ENCODE measurements at regions not wholly inside any gene's neighbourhood (a gene's known extent, or its start where the extent isn't known, plus 50 kb on each side); places are given as distances from the start of the nearest gene placed in this dataset.
"Not testable (repeated sequence)": the region's sequence is repeated elsewhere in the genome, so short reads cannot be mapped to it uniquely, and the experiment has no call there.

DNA sequence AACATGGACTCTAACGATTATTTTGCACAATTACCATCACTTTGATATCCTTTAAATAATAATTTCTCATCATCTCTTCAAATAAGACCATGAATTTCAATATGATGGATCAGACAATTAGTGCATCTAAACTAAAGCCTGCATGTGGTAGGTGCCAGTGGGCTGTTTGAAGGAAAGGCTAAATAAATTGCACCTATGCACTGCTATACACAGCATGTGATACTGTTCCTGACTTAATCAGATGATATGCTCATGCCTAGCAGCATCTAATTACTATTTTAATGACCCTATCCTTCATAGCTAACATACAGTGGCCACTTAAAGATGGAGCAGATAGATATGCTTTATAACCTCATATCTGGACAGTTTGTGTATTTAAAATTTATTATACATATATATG lies 731.6 kb upstream of the MANEA start:
- Histone ChIP-seq H3K4me1 (no peaks in the 10 kb centered on the region), H3K4me3 (ENCODE audit: low read depth, low read length) (no peak overlapping the region), H3K9me3 (no peaks in the 10 kb centered on the region), H3K27me3 (no peaks in the 10 kb centered on the region), H3K36me3 (no peaks in the 10 kb centered on the region)
- no peak for DNase-seq
- TF ChIP-seq, protein P1, sequence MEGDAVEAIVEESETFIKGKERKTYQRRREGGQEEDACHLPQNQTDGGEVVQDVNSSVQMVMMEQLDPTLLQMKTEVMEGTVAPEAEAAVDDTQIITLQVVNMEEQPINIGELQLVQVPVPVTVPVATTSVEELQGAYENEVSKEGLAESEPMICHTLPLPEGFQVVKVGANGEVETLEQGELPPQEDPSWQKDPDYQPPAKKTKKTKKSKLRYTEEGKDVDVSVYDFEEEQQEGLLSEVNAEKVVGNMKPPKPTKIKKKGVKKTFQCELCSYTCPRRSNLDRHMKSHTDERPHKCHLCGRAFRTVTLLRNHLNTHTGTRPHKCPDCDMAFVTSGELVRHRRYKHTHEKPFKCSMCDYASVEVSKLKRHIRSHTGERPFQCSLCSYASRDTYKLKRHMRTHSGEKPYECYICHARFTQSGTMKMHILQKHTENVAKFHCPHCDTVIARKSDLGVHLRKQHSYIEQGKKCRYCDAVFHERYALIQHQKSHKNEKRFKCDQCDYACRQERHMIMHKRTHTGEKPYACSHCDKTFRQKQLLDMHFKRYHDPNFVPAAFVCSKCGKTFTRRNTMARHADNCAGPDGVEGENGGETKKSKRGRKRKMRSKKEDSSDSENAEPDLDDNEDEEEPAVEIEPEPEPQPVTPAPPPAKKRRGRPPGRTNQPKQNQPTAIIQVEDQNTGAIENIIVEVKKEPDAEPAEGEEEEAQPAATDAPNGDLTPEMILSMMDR (IDR thresholded peaks at IDR 0.05; ENCODE audit: low read depth, low read length): no peak

DNA sequence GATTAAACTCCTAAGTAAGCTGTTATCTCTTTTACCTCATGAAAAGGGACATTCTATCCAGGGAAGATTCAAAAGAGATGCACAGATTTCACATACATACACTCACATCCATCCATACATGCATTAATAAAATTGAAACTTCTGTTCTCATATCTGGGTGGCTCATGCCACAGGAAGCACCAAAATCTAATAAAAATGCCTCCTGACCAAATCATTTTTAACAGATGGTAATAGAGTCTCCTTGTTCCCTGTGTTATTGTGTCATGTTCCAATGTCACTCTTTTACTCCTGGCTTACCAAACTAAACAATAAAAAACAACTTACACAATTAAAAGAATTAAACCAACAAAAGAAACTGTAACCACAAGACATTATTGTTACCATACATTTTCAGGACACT lies 742.1 kb upstream of the MANEA start:
- H3K4me3 ChIP-seq (ENCODE audit: low read depth, low read length): no peak overlapping the region
- no peaks in the 10 kb centered on the region for H3K9me3 ChIP-seq
- no peaks in the 10 kb centered on the region for H3K4me1 ChIP-seq
- no peak for DNase-seq
- no peaks in the 10 kb centered on the region for H3K27me3 ChIP-seq
- TF ChIP-seq, protein P1 (IDR thresholded peaks at IDR 0.05; ENCODE audit: low read depth, low read length): no peak
- no peaks in the 10 kb centered on the region for H3K36me3 ChIP-seq

DNA sequence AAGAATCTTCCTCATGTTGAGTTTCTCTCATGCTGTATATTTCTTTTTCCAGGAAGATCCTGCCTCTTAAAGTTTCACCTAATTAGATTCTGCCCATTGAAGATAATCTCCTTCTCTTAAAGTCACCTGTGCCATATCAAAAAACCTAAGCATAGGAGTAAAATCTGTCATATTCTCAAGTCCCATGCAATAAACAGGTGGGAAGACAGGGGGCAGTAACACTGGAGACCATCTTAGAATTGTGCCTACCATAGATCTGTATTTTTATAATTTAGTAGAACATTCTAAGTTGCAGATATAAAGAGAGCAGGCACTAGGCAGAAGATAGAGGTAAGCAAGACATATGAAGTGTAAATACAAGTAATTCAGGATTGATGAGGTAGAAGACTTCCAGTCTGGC lies 763.5 kb upstream of the MANEA start:
- Histone ChIP-seq H3K4me1 (no peaks in the 10 kb centered on the region), H3K9me3 (no peaks in the 10 kb centered on the region), H3K36me3 (no peaks in the 10 kb centered on the region), H3K4me3 (ENCODE audit: low read depth, low read length) (no peak overlapping the region), H3K27me3 (no peaks in the 10 kb centered on the region)
- no peak for DNase-seq
- TF ChIP-seq, protein P1 (IDR thresholded peaks at IDR 0.05; ENCODE audit: low read depth, low read length): 0 out of 2 replicates have a peak, but pooled peaks have one; percentile 5

DNA sequence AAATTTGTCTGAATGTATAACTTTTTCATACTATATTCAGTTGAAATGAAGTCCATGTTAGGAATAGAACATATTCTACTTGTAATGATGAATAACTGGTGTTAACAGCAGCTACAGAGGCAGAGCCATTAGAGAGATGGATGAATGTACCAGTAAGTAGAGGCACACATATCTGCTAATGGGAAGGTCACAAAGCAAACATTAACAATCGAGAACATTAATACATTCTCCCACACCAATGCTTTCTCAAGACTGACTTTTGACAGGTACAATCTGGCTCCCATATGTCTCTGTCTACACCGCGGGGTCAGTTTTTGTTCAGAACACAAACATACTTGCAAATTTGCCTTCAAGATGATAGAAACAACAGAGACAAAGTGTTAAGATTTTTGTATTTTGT lies 776.0 kb upstream of the MANEA start:
- Histone ChIP-seq H3K4me1 (no peaks in the 10 kb centered on the region), H3K27me3 (no peaks in the 10 kb centered on the region), H3K9me3 (no peaks in the 10 kb centered on the region), H3K4me3 (ENCODE audit: low read depth, low read length) (no peak overlapping the region), H3K36me3 (no peaks in the 10 kb centered on the region)
- DNase-seq: no peak
- TF ChIP-seq, protein P1 (IDR thresholded peaks at IDR 0.05; ENCODE audit: low read depth, low read length): no peak

DNA sequence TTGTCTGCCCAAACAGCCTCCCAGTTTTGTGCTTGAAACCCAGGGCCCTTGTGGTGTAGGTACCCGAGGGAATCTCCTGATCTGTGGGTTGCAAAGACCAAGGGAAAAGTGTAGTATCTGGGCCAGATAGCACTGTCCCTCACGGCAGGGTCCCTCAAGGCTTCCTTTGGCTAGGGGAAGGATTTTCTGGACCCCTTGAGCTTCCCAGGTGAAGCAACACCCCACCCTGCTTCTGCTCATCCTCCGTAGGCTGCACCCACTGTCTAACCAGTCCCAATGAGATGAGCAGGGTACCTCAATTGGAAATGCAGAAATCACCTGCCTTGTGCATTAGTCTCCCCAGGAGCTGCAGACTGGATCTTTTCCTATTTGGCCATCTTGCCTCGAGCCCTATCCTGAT lies 791.8 kb upstream of the MANEA start:
- DNase-seq: no peak
- Histone ChIP-seq H3K27me3 (no peaks in the 10 kb centered on the region), H3K9me3 (no peaks in the 10 kb centered on the region), H3K36me3 (no peaks in the 10 kb centered on the region), H3K4me3 (ENCODE audit: low read depth, low read length) (no peak overlapping the region), H3K4me1 (no peaks in the 10 kb centered on the region)
- TF ChIP-seq, protein P1 (IDR thresholded peaks at IDR 0.05; ENCODE audit: low read depth, low read length): no peak

DNA sequence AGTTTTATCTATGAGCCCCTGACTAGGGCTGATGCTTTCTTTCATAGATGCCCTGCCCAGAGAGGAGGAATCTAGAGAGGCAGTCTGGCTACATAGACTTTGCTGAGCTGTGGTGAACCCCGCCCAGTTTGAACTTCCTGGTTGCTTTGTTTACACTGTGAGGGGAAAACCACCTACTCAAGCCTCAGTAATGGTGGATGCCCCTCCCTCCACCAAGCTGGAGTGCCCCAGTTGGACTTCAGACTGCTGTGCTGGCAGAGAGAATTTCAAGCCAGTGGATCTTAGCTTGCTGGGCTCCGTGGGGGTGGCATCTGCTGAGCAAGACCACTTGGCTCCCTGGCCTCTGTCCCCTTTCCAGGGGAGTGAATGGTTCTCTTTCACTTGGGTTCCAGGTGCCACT lies 792.3 kb upstream of the MANEA start:
- H3K4me3 ChIP-seq (ENCODE audit: low read depth, low read length); H3K4me1 ChIP-seq; H3K27me3 ChIP-seq; DNase-seq; H3K36me3 ChIP-seq; H3K9me3 ChIP-seq: not testable (repeated sequence)

DNA sequence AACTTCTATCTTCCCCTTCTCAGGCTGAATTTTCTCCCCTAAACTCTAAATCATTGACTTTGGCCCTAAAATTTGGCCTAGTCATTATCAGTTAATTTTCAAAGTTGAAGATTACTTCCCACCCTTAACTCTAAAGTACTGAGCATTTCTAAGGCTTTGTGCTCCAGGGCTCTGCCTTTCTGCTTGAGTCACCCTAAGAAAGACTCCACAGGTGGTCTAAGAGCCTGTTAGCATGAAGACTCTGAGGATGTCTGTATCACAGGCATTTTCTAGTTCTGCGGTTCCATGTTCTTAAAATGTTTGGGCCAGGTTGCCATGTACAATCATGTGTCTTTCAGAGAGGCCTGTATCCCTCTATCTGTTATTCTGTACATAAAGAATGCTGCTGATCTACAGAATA lies 808.1 kb upstream of the MANEA start:
- no peaks in the 10 kb centered on the region; the same call in 1 of the 2 replicates for H3K4me1 ChIP-seq
- H3K9me3 ChIP-seq: no peaks in the 10 kb centered on the region
- TF ChIP-seq, protein P1 (IDR thresholded peaks at IDR 0.05; ENCODE audit: low read depth, low read length): no peak
- no peak for DNase-seq
- H3K4me3 ChIP-seq (ENCODE audit: low read depth, low read length): no peak overlapping the region
- H3K36me3 ChIP-seq: no peaks in the 10 kb centered on the region
- no peaks in the 10 kb centered on the region for H3K27me3 ChIP-seq

All from BE2C (cell line).